Testis (tissue), 2 donors: ENCODE measurements at regions not wholly inside any gene's neighbourhood (a gene's known extent, or its start where the extent isn't known, plus 50 kb on each side); places are given as distances from the start of the nearest gene placed in this dataset.

ENCODE experiments used
- POLR2A ChIP-seq: fragments of 450-650 bp; IDR thresholded peaks from one replicate; pipeline ENCODE4 v1.6.1; 2017; ENCODE audit warnings: antibody characterized with exemption, mild to moderate bottlenecking, moderate library complexity
- TF ChIP-seq, protein P1 (sequence below), 3 experiments: fragments of 450-650 bp in 2 of 3; fragments of 200-600 bp in 1 of 3; sonication (generic) in 1 of 3; IDR thresholded peaks; one replicate each; pipeline ENCODE4 v1.5.1; 2016 to 2019; ENCODE audit warnings: antibody characterized with exemption in 3 of 3, mild to moderate bottlenecking in 2 of 3, moderate library complexity in 1 of 3

DNA sequence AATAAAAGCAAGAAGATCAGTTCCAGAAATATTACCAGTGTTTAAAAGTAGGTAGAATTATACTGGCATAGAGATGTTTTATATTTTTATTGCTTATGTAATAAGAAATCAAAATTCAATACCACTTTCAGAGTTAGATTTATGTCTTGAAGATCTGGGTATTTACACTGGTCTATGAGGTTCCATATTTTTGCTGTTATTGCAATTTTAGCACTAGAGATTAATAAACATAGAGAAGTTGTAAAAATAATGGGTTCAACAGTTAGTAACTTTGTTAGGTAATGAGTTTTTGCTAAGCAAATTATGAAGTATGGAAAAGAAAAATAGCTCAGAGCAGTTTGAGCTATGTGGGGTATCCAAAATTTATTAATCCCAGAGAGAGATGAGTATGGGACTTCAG is 188.1 kb downstream of the SYT10 start:
- no peak for TF ChIP-seq POLR2A
- TF ChIP-seq, protein P1, sequence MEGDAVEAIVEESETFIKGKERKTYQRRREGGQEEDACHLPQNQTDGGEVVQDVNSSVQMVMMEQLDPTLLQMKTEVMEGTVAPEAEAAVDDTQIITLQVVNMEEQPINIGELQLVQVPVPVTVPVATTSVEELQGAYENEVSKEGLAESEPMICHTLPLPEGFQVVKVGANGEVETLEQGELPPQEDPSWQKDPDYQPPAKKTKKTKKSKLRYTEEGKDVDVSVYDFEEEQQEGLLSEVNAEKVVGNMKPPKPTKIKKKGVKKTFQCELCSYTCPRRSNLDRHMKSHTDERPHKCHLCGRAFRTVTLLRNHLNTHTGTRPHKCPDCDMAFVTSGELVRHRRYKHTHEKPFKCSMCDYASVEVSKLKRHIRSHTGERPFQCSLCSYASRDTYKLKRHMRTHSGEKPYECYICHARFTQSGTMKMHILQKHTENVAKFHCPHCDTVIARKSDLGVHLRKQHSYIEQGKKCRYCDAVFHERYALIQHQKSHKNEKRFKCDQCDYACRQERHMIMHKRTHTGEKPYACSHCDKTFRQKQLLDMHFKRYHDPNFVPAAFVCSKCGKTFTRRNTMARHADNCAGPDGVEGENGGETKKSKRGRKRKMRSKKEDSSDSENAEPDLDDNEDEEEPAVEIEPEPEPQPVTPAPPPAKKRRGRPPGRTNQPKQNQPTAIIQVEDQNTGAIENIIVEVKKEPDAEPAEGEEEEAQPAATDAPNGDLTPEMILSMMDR (IDR thresholded peaks at IDR 0.05), result no peak
